NCI-H1930 (cell line): ENCODE measurements at regions not wholly inside any gene's neighbourhood (a gene's known extent, or its start where the extent isn't known, plus 50 kb on each side); places are given as distances from the start of the nearest gene placed in this dataset.

ENCODE experiments used
- DNase-seq, 2 experiments: peaks; one replicate each; lab custom pipeline; 2025; lab: John Stamatoyannopoulos, UW

GRCh38 chr1:22350171-22350923, 101.3 kb upstream of the ZBTB40 start:
- no peak for DNase-seq

GRCh38 chr1:22350924-22351767, 100.5 kb upstream of the ZBTB40 start:
- no peak for DNase-seq

- DNase-seq: no peak
Measured at GRCh38 chr1:22351768-22352080, 99.9 kb upstream of the ZBTB40 start.

- DNase-seq: no peak
Measured at GRCh38 chr1:22352355-22352754, 99.3 kb upstream of the ZBTB40 start.

GRCh38 chr1:22352896-22353295, 98.8 kb upstream of the ZBTB40 start:
- no peak for DNase-seq

GRCh38 chr1:22359427-22359826, 92.2 kb upstream of the ZBTB40 start:
- no peak for DNase-seq

- DNase-seq: no peak
Measured at GRCh38 chr1:22362626-22363402, 88.8 kb upstream of the ZBTB40 start.

GRCh38 chr1:22363403-22364325, 88.0 kb upstream of the ZBTB40 start:
- no peak for DNase-seq

- no peak for DNase-seq
Measured at GRCh38 chr1:22364326-22364650, 87.4 kb upstream of the ZBTB40 start.

GRCh38 chr1:22364764-22365163, 86.9 kb upstream of the ZBTB40 start:
- DNase-seq: peak in 1 of 2 experiments; percentile 6

GRCh38 chr1:22365331-22366295, 86.0 kb upstream of the ZBTB40 start:
- DNase-seq: no peak

- no peak for DNase-seq
Measured at GRCh38 chr1:22366346-22366745, 85.3 kb upstream of the ZBTB40 start.

- DNase-seq: no peak
Measured at GRCh38 chr1:22368125-22368524, 83.5 kb upstream of the ZBTB40 start.

- DNase-seq: no peak
Measured at GRCh38 chr1:22369294-22370189, 82.1 kb upstream of the ZBTB40 start.

GRCh38 chr1:22370190-22370498, 81.5 kb upstream of the ZBTB40 start:
- no peak for DNase-seq

GRCh38 chr1:22371408-22371807, 80.2 kb upstream of the ZBTB40 start:
- no peak for DNase-seq

- DNase-seq: no peak
Measured at GRCh38 chr1:22373252-22373651, 78.4 kb upstream of the ZBTB40 start.

- DNase-seq: no peak
Measured at GRCh38 chr1:22374001-22374400, 77.7 kb upstream of the ZBTB40 start.

GRCh38 chr1:22375601-22376000, 76.0 kb upstream of the ZBTB40 start:
- DNase-seq: no peak

- DNase-seq: no peak
Measured at GRCh38 chr1:22376001-22376400, 75.7 kb upstream of the ZBTB40 start.
